ENCODE measurements at regions not wholly inside any gene's neighbourhood (a gene's known extent, or its start where the extent isn't known, plus 50 kb on each side); places are given as distances from the start of the nearest gene placed in this dataset.

DNA sequence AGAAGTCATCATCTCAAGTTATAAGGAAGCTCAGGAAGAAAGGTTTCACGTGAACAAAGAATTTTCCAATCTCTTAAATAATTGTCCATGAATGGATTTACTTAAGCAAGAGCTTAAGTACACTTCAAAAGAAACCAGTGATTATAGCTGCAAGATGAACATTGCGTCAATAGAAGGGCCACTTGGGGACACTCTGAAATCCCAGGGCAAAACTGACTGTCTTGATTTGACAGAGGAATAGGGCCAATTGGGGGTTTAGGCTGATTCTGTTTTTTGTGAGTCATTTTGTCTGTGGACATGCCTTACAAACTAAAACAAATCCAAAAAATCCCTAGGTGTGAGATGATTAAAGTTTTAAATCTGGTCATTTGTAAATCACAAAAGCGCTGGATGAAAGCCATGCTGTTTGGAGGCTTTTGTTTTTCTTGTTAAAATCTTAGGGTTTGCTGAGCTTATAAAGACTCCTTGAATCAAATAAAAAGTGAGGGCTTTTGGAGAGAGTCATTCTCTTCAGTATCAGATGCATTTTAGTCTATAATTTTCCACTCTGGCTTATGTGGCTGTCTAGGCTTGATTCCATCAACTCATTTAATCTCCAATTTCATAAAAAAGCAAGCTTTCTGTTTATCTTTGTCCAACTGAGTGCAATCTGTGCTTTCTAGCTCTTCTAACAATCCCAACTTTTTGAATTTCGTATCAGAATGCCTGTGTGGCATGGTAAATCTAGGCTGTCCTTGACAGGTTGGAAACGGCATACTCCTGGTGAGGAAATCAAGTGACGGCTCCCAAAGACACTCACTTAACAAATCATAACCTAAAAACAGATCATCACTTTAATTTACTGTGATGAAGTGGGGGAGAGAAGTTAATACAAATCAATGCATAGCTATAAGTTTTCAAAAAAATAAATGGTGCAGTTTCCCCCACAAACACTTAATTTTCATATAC, 98.2 kb upstream of the SOX9 start:
- no peak for FAIRE-seq

DNA sequence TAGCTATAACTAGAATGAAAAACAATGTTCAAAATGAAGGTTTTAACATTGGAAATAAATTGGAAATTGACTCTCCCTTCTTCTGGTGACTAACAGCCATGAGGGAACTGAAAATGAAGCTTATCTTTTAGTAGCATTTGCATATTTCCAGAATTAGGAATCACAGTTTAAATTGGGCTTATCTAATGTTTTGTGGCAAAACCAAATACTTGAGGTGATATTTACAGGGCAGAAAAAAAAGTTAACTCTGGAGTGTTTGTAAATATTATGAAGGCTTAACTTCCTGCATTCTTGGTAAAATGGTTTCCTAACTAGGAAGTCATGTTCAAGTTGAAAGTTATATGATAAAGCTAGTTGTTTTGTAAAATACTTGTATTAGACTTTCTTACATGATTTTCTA, 96.4 kb upstream of the SOX9 start:
- FAIRE-seq: no peak

DNA sequence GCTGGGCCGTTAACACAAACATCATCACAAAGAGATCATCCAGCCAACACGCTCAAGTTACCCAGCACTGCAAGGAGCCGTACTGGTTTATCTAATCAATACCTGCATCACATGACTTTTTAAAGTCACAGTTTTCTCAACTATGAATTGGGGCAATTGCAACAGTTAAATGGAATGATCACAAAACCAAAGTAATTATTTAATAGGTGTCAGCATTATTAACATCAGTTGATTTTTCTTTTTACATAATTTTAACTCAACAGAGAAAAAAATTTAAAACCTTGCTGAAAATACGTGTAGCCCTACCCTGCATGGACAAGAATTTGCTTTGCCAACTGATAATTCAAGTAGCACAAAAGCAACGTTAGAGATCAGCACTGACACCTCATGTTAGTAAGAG, 95.7 kb upstream of the SOX9 start:
- FAIRE-seq: no peak

- FAIRE-seq: no peak
Observed at GRCh38 chr17:72030067-72030899, 90.5 kb upstream of the SOX9 start.

DNA sequence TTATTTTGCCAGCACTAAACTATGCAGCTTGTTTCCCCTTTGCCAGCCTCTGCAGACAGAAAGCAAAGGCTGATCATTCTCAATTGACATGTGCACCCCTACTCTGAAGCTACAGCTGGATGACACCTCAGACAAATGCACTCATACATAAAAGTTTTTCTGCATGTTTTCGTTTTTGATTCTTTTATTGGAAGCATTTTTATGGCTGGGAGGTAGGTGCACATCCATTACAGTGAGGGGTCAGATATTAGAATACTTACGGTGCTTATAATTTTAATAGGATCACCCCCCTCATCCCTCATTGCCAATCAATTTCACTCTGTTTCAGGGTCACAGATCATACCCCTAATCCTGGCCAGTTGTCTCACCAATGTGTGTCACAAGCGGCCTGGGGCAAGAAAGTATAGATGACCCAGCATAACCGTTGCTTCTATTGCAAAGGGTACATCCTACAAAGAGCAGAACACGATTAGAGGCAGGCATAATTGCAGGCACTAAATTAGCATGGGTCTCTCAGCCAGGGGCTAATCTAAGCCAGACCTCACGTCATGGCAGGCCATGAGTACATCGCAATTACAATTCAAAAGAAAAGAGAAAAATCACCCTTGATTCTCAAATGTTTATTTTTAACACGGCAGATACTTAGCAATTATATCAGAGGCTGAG, 89.5 kb upstream of the SOX9 start:
- no peak for FAIRE-seq

- no peak for FAIRE-seq
Observed at GRCh38 chr17:72033334-72033733, 87.5 kb upstream of the SOX9 start.

DNA sequence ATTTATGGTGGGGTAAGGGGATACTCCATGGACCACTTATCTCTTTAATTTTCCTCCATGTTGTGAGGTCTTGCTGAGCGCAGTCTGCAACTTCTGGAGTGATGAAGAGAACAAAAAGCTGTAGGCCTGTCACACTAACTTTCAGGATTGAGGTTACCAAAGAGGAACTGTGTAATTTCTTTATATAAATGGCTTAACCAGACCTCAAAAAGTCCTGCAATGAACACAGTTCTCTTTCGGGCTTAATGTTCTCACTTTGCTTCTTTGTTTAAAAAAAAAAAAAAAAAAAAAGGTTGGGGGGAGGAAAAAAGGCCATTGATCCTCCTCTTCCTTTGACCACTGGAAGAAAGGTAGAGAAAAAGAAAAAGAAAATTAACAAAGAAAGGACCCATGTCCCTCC, 86.8 kb upstream of the SOX9 start:
- no peak for FAIRE-seq

- FAIRE-seq: no peak
Observed at GRCh38 chr17:72038427-72038826, 82.4 kb upstream of the SOX9 start.

DNA sequence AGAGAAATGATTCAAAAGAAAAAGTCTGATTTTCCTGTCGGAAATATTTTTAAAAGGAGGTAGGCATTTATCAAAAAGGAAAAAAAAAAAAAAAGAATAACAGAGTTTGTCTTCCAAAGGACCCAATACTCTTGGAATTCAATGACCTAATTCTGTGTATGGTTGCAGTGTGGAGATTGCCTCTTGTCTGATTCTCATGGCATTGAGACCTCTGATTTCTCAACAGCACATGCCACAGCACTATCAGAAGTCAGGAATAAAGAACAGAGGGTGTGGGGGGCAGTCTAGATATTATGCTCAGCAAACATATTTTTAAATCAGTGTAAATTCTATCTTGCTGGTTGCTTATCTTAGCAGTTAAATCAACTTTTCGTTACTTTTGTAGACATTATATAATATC, 81.3 kb upstream of the SOX9 start:
- no peak for FAIRE-seq

GRCh38 chr17:72046178-72046577, 74.6 kb upstream of the SOX9 start:
- FAIRE-seq: no peak

DNA sequence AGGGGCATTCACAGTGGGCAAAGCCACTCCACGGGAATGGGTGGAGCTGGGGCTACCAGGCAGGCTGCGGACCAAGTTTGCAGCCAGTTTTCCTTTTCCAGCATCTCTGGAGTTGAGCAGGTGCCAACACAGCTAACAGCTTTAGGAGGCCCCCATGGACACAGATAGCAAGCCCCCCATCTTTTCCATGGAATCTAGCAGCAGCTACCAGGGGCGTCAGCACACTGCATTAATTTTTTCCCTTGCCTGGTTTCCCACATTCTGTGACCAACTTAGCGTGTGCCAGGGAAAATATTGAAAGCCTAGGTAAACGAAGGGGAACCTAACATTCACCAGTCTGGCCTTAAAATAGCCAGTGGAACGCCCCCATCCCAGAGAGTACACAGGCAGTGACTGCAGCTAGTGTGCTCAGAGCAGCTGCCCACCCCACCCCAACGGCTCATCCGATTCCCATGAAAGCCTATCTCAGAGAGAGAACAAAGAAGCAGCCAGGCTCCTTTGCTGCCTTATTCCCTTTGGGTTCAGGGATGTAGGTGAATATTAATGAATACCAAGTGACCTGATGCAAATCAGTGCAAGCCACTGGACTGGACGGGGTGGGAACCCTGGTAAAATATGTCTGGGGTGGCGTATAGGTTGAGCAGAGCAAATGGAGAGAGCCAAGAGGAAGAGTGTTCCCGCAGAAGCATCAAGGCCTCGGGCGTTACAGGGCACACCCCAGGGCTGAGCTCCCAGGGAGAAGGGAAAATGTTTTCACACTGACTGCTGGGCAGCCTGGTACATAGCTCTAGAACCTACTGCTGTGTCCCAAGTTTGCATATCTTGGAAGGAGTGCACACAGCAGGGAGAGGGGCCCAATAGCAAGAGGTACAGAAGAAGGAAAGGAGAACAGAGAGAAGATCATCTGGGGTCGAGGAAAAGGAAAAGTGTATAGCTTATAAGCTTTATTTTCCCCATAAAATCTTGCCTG, 73.9 kb upstream of the SOX9 start:
- no peak for FAIRE-seq

DNA sequence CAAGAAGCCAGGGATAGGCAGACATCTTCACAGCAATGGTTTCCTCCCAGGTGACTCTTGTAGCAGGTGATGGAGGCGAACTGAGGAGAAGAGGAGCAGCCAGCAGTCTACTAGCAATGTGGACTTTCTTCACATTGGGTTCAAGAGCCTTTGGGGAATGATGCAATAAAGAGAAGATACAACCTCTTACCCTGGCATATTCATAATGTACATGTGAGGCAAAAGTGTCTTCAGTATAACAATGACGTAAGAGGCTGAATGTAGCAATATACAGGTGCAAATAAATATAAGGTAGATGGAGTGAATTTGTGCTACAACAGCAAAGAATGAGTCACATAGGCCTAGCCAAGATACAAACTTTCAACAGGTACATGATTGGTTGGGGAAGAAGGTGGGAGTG, 70.9 kb upstream of the SOX9 start:
- no peak for FAIRE-seq

GRCh38 chr17:72053036-72053435, 67.8 kb upstream of the SOX9 start:
- FAIRE-seq: no peak

GRCh38 chr17:72053449-72053848, 67.4 kb upstream of the SOX9 start:
- no peak for FAIRE-seq

GRCh38 chr17:72056155-72056554, 64.7 kb upstream of the SOX9 start:
- no peak for FAIRE-seq

GRCh38 chr17:72056727-72057290, 64.0 kb upstream of the SOX9 start:
- no peak for FAIRE-seq

DNA sequence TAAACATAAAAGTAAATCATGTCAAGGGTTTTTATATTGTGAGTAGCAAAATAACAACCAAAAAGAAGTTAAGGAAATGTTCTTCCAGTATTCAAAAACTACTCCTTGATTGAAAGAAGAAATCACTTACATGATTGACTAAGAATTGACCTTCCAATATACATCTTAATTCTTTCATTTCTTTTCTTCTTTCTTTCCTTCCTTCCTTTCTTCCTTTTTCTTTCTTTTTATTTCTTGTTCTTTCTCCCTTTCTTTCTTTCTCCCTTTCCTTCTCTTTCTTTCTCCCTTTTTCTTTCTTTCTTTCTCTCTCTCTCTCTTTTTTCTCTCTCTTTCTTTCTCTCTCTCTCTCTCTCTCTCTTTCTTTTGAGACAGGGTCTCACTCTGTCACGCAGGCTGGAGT, 60.7 kb upstream of the SOX9 start:
- no peak for FAIRE-seq

DNA sequence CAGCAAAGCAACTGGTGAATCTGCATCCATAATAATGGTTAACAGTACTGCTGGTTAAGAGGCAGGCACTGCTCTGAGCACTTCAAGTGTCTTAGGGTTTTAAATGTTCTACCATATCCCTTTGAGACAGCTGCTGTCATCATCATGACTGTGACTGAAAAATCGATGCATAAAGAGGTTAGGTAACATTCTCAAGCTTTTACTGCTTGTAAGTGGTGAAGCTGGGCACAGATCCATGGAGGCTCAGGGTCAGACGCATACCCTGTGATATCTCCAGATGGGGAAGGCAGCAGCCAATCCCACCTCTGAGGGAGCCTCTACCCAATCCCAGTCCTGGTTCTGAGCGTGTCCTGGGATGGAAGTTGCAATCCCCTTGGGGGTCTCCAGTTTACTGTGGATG, 57.6 kb upstream of the SOX9 start:
- no peak for FAIRE-seq

GRCh38 chr17:72063756-72064450, 56.9 kb upstream of the SOX9 start:
- FAIRE-seq: no peak

DNA sequence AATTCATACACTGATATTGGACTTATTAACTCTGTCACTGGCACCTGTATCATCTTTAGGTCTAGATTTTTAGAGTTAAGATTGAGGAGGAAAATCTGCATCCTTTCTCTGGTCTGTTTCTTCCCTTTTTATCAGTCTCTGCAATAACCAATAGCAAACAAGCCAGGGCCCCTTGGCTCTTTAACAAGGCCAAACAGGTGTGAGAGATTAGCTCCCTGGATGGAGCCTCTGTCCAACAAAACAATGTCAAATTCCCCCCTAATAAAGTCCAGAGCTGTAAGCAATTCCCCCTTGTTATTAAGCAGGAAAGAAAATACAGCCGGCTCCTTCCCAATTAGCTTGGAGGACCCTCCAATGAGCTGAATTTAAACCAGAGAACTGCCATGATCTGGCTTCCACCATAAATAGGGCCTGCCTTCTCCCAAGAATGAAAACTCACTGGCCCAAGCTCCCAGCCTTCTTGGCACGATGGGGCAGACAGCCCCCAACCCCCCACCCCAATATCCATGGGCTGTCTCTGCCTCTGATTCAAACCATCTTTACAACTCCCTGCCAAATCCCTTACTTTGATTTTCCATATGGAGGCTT, 56.1 kb upstream of the SOX9 start:
- no peak for FAIRE-seq

- no peak for FAIRE-seq
Observed at GRCh38 chr17:72065556-72065955, 55.3 kb upstream of the SOX9 start.
